ENCODE measurements at regions not wholly inside any gene's neighbourhood (a gene's known extent, or its start where the extent isn't known, plus 50 kb on each side); places are given as distances from the start of the nearest gene placed in this dataset.

GRCh38 chr6:71529769-71530168, 241.2 kb downstream of the OGFRL1 start:
- Histone ChIP-seq H3K36me3 (ENCODE audit: control insufficient read depth in 4 of 4, insufficient read depth in 3 of 4, low read depth in 1 of 4, low read length in 3 of 4) (no peaks in the 10 kb centered on the region), H3K4me3 (ENCODE audit: low read depth in 1 of 3, low read length in 3 of 3) (no peak overlapping the region), H3K9me3 (ENCODE audit: control insufficient read depth in 4 of 4, low read length in 3 of 4) (no peaks in the 10 kb centered on the region), H3K4me1 (ENCODE audit: control insufficient read depth in 4 of 4, insufficient read depth in 4 of 4, low read length in 3 of 4) (no peaks in the 10 kb centered on the region), H3K27me3 (ENCODE audit: control insufficient read depth in 4 of 4, insufficient read depth in 4 of 4, low read length in 3 of 4) (no peaks in the 10 kb centered on the region), H3K9ac (ENCODE audit: low read depth in 1 of 2, low read length in 2 of 2) (no peak overlapping the region), H3K27ac (ENCODE audit: low read depth in 1 of 2, low read length in 2 of 2) (no peak overlapping the region)
- TF ChIP-seq EGR1 (IDR thresholded peaks at IDR 0.05; ENCODE audit: low read depth in 2 of 2) (no peak), JUND (IDR thresholded peaks at IDR 0.05) (no peak), NR2F2 (IDR thresholded peaks at IDR 0.05) (no peak), FOXA2 (IDR thresholded peaks at IDR 0.05) (no peak), MAX (IDR thresholded peaks at IDR 0.05) (no peak), HNF4A (conservative IDR thresholded peaks at IDR 0.05) (no peak), RAD21 (IDR thresholded peaks at IDR 0.05) (no peak), FOXA1 (IDR thresholded peaks at IDR 0.05) (no peak), ZBTB33 (IDR thresholded peaks at IDR 0.05) (no peak), REST (IDR thresholded peaks at IDR 0.05) (no peak), ATF3 (IDR thresholded peaks at IDR 0.05) (no peak)
- DNase-seq (ENCODE audit: low spot score) = no peak
- 90% methylated on average over 2 of the region's 2 CpGs for WGBS

GRCh38 chr6:71531006-71531405, 242.4 kb downstream of the OGFRL1 start:
- H3K4me3 ChIP-seq (ENCODE audit: low read depth in 1 of 3, low read length in 3 of 3) = no peak overlapping the region
- no peak overlapping the region for H3K9ac ChIP-seq (ENCODE audit: low read depth in 1 of 2, low read length in 2 of 2)
- no peaks in the 10 kb centered on the region for H3K4me1 ChIP-seq (ENCODE audit: control insufficient read depth in 4 of 4, insufficient read depth in 4 of 4, low read length in 3 of 4)
- TF ChIP-seq SP1 (IDR thresholded peaks at IDR 0.05) = no peak
- TF ChIP-seq REST (IDR thresholded peaks at IDR 0.05) = no peak
- TF ChIP-seq GABPA (IDR thresholded peaks at IDR 0.05 in 1 of 2, conservative IDR thresholded peaks at IDR 0.05 in 1 of 2) = no peak
- TF ChIP-seq RXRA (IDR thresholded peaks at IDR 0.05) = no peak
- no peak for TF ChIP-seq HNF4G (IDR thresholded peaks at IDR 0.05)
- TF ChIP-seq YY1 (IDR thresholded peaks at IDR 0.05) = no peak
- no peak for TF ChIP-seq NR2F2 (IDR thresholded peaks at IDR 0.05)
- no peak for TF ChIP-seq FOXA2 (IDR thresholded peaks at IDR 0.05)
- no peak for TF ChIP-seq RAD21 (IDR thresholded peaks at IDR 0.05)
- no peak for TF ChIP-seq EGR1 (IDR thresholded peaks at IDR 0.05; ENCODE audit: low read depth in 2 of 2)
- no peak for TF ChIP-seq MAX (IDR thresholded peaks at IDR 0.05)
- TF ChIP-seq FOXA1 (IDR thresholded peaks at IDR 0.05) = no peak
- no peak for DNase-seq (ENCODE audit: low spot score)
- H3K27ac ChIP-seq (ENCODE audit: low read depth in 1 of 2, low read length in 2 of 2) = no peak overlapping the region
- no peaks in the 10 kb centered on the region for H3K27me3 ChIP-seq (ENCODE audit: control insufficient read depth in 4 of 4, insufficient read depth in 4 of 4, low read length in 3 of 4)
- no peaks in the 10 kb centered on the region for H3K9me3 ChIP-seq (ENCODE audit: control insufficient read depth in 4 of 4, low read length in 3 of 4)
- no peaks in the 10 kb centered on the region for H3K36me3 ChIP-seq (ENCODE audit: control insufficient read depth in 4 of 4, insufficient read depth in 3 of 4, low read depth in 1 of 4, low read length in 3 of 4)

Measured in liver (tissue), 7 donors.